Mesendoderm (in vitro differentiated cells): ENCODE measurements at regions not wholly inside any gene's neighbourhood (a gene's known extent, or its start where the extent isn't known, plus 50 kb on each side); places are given as distances from the start of the nearest gene placed in this dataset.

Source experiments
- DNase-seq: peaks from one replicate; pipeline ENCODE4 v3.0.0; 2013
- H2AK5ac ChIP-seq: 2 replicates; pipeline ENCODE4 v1.6.1; 2013; ENCODE audit warnings: low read length, inconsistent platforms
- H2BK120ac ChIP-seq: 2 replicates; pipeline ENCODE4 v1.6.1; 2013; ENCODE audit warnings: low read depth, mild to moderate bottlenecking, low read length, moderate library complexity, mixed read lengths
- H2BK15ac ChIP-seq: replicated peaks from 2 replicates; pipeline ENCODE4 v1.6.1; 2013; ENCODE audit warnings: low read depth, mild to moderate bottlenecking, moderate library complexity
- H2BK5ac ChIP-seq: 2 replicates; pipeline ENCODE4 v1.6.1; 2013; ENCODE audit warnings: low read length, inconsistent platforms
- H3K18ac ChIP-seq: 2 replicates; pipeline ENCODE4 v1.6.1; 2013; ENCODE audit warnings: mild to moderate bottlenecking, low read length, mixed read lengths
- H3K23ac ChIP-seq: one replicate; pipeline ENCODE4 v1.6.1; 2013; ENCODE audit warnings: low read length
- H3K27ac ChIP-seq: 2 replicates; pipeline ENCODE4 v1.5.1; 2013; ENCODE audit warnings: low read depth, mild to moderate bottlenecking, inconsistent platforms, low read length, moderate library complexity
- H3K27me3 ChIP-seq: 2 replicates; pipeline ENCODE4 v1.6.1; 2013; ENCODE audit warnings: low read length, control low read depth, mild to moderate bottlenecking, inconsistent platforms; ENCODE audit not compliant: insufficient read depth, poor library complexity
- H3K36me3 ChIP-seq: 2 replicates; pipeline ENCODE4 v1.6.1; 2013; ENCODE audit warnings: low read length, inconsistent platforms; ENCODE audit not compliant: control insufficient read depth, insufficient read depth
- H3K4ac ChIP-seq: one replicate; pipeline ENCODE4 v1.6.1; 2013; ENCODE audit warnings: low read depth, mild to moderate bottlenecking, low read length, moderate library complexity
- H3K4me1 ChIP-seq: 2 replicates; pipeline ENCODE4 v1.6.1; 2013; ENCODE audit warnings: low read depth, low read length, inconsistent platforms; ENCODE audit not compliant: control insufficient read depth
- H3K4me2 ChIP-seq: 2 replicates; pipeline ENCODE4 v1.6.1; 2013; ENCODE audit warnings: low read length
- H3K4me3 ChIP-seq: 2 replicates; pipeline ENCODE4 v1.5.1; 2013; ENCODE audit warnings: mild to moderate bottlenecking, low read length
- H3K56ac ChIP-seq: one replicate; pipeline ENCODE4 v1.6.1; 2013; ENCODE audit warnings: low read length
- H3K79me1 ChIP-seq: 2 replicates; pipeline ENCODE4 v1.6.1; 2013; ENCODE audit warnings: low read length, inconsistent platforms
- H3K79me2 ChIP-seq: 2 replicates; pipeline ENCODE4 v1.6.1; 2013; ENCODE audit warnings: mild to moderate bottlenecking, low read length; ENCODE audit not compliant: control insufficient read depth, insufficient read depth
- H3K9ac ChIP-seq: 2 replicates; pipeline ENCODE4 v1.6.1; 2013; ENCODE audit warnings: low read length, inconsistent platforms
- H4K5ac ChIP-seq: one replicate; pipeline ENCODE4 v1.6.1; 2013; ENCODE audit warnings: low read length
- H4K8ac ChIP-seq: one replicate; pipeline ENCODE4 v1.6.1; 2013; ENCODE audit warnings: low read depth, mild to moderate bottlenecking, control low read depth, low read length, moderate library complexity
- WGBS: extraction: QIAGEN DNeasy Blood & Tissue Kit; methylation state at CpG from one replicate; pipeline ENCODE4 v1.1.7; 2013; ENCODE audit warnings: low lambda C conversion rate, missing lambda C conversion rate; ENCODE audit not compliant: insufficient coverage; ENCODE audit errors: extremely low coverage; 5-methylcytosine and 5-hydroxymethylcytosine counted together

- H3K56ac ChIP-seq: no peak overlapping the region
Observed at GRCh38 chr16:9599415-9600120, 508.1 kb downstream of the HAPSTR1 start.

GRCh38 chr16:9602189-9602588 lies 510.7 kb downstream of the HAPSTR1 start:
- Histone ChIP-seq H3K4me3 (no peak overlapping the region), H3K4me1 (no peaks in the 10 kb centered on the region), H3K23ac (no peak overlapping the region), H3K79me1 (no peaks in the 10 kb centered on the region), H4K5ac (no peak overlapping the region), H2BK5ac (no peak overlapping the region), H3K4ac (no peak overlapping the region), H4K8ac (no peak overlapping the region), H3K4me2 (no peak overlapping the region), H2BK15ac (no peak overlapping the region), H2AK5ac (no peak overlapping the region), H2BK120ac (no peak overlapping the region), H3K36me3 (no peaks in the 10 kb centered on the region), H3K56ac (no peak overlapping the region), H3K9ac (no peak overlapping the region), H3K27me3 (no peaks in the 10 kb centered on the region), H3K18ac (no peak overlapping the region), H3K79me2 (no peaks in the 10 kb centered on the region), H3K27ac (no peak overlapping the region)
- DNase-seq: peak; percentile 62
- WGBS: no CpG with 5 or more reads among the region's 4 CpGs

More at GRCh38 chr16:9599415-9600120, 508.1 kb downstream of the HAPSTR1 start:
- Histone ChIP-seq H3K27ac (no peak overlapping the region), H2BK5ac (no peak overlapping the region), H3K27me3 (no peaks in the 10 kb centered on the region), H3K4ac (no peak overlapping the region), H3K4me2 (no peak overlapping the region), H3K79me2 (no peaks in the 10 kb centered on the region), H3K79me1 (no peaks in the 10 kb centered on the region), H2BK120ac (no peak overlapping the region), H2AK5ac (no peak overlapping the region), H3K36me3 (no peaks in the 10 kb centered on the region), H3K9ac (no peak overlapping the region), H3K4me3 (no peak overlapping the region), H4K5ac (no peak overlapping the region), H2BK15ac (no peak overlapping the region), H4K8ac (no peak overlapping the region), H3K23ac (no peak overlapping the region), H3K18ac (no peak overlapping the region), H3K4me1 (no peaks in the 10 kb centered on the region)
- no peak for DNase-seq
- WGBS: no CpG with 5 or more reads among the region's 8 CpGs

GRCh38 chr16:9603316-9603715 lies 511.9 kb downstream of the HAPSTR1 start:
- Histone ChIP-seq H3K4me1 (no peaks in the 10 kb centered on the region), H2BK5ac (no peak overlapping the region), H3K4ac (no peak overlapping the region), H3K79me1 (no peaks in the 10 kb centered on the region), H3K56ac (no peak overlapping the region), H4K8ac (no peak overlapping the region), H2AK5ac (no peak overlapping the region), H3K36me3 (no peaks in the 10 kb centered on the region), H3K27me3 (no peaks in the 10 kb centered on the region), H3K9ac (no peak overlapping the region), H3K23ac (no peak overlapping the region), H3K4me2 (no peak overlapping the region), H2BK120ac (no peak overlapping the region), H3K4me3 (no peak overlapping the region), H3K18ac (no peak overlapping the region), H2BK15ac (no peak overlapping the region), H4K5ac (no peak overlapping the region), H3K27ac (no peak overlapping the region), H3K79me2 (no peaks in the 10 kb centered on the region)
- WGBS: no CpG with 5 or more reads among the region's 7 CpGs
- DNase-seq: no peak

GRCh38 chr16:9607515-9608230 lies 516.2 kb downstream of the HAPSTR1 start:
- no peak overlapping the region for H3K23ac ChIP-seq
- no peaks in the 10 kb centered on the region for H3K36me3 ChIP-seq
- H4K5ac ChIP-seq: no peak overlapping the region
- H2BK5ac ChIP-seq: no peak overlapping the region
- H3K9ac ChIP-seq: no peak overlapping the region
- H3K4ac ChIP-seq: no peak overlapping the region
- no peak overlapping the region for H2BK15ac ChIP-seq
- no peak overlapping the region for H3K56ac ChIP-seq
- WGBS: no CpG with 5 or more reads among the region's 2 CpGs
- H3K4me3 ChIP-seq: no peak overlapping the region
- peaks cover 4% of the 10 kb centered on the region for H3K4me1 ChIP-seq
- H3K79me2 ChIP-seq: no peaks in the 10 kb centered on the region
- no peak overlapping the region for H2BK120ac ChIP-seq
- no peak overlapping the region for H4K8ac ChIP-seq
- no peak overlapping the region for H3K27ac ChIP-seq
- no peak overlapping the region for H3K18ac ChIP-seq
- H3K4me2 ChIP-seq: no peak overlapping the region
- no peak overlapping the region for H2AK5ac ChIP-seq
- no peak for DNase-seq
- H3K27me3 ChIP-seq: no peaks in the 10 kb centered on the region
- H3K79me1 ChIP-seq: no peaks in the 10 kb centered on the region

GRCh38 chr16:9610727-9611126 lies 519.3 kb downstream of the HAPSTR1 start:
- no peak overlapping the region for H3K4me2 ChIP-seq
- no peak overlapping the region for H3K4me3 ChIP-seq
- H3K27ac ChIP-seq: no peak overlapping the region
- no peak overlapping the region for H2AK5ac ChIP-seq
- H2BK120ac ChIP-seq: no peak overlapping the region
- H3K23ac ChIP-seq: no peak overlapping the region
- DNase-seq: peak; percentile 58
- no peaks in the 10 kb centered on the region for H3K79me2 ChIP-seq
- H2BK5ac ChIP-seq: no peak overlapping the region
- H3K4me1 ChIP-seq: peaks cover 4% of the 10 kb centered on the region
- no peak overlapping the region for H4K5ac ChIP-seq
- no peak overlapping the region for H3K56ac ChIP-seq
- no peak overlapping the region for H3K4ac ChIP-seq
- no peaks in the 10 kb centered on the region for H3K36me3 ChIP-seq
- no peak overlapping the region for H3K9ac ChIP-seq
- WGBS: no CpG with 5 or more reads among the region's 5 CpGs
- no peaks in the 10 kb centered on the region for H3K27me3 ChIP-seq
- H3K79me1 ChIP-seq: no peaks in the 10 kb centered on the region
- H3K18ac ChIP-seq: no peak overlapping the region
- H4K8ac ChIP-seq: no peak overlapping the region
- H2BK15ac ChIP-seq: no peak overlapping the region
